GM10266 (cell line): ENCODE measurements at regions not wholly inside any gene's neighbourhood (a gene's known extent, or its start where the extent isn't known, plus 50 kb on each side); places are given as distances from the start of the nearest gene placed in this dataset.
"Not testable (repeated sequence)": the region's sequence is repeated elsewhere in the genome, so short reads cannot be mapped to it uniquely, and the experiment has no call there.

Experiments used
- DNase-seq: peaks from one replicate; pipeline ENCODE4 v3.0.0; 2012; ENCODE audit errors: extremely low spot score
- CTCF ChIP-seq: IDR thresholded peaks from 2 replicates; pipeline ENCODE4 v1.5.1; 2012; ENCODE audit warnings: mild to moderate bottlenecking, low read depth; ENCODE audit not compliant: control insufficient read depth, insufficient read depth; ENCODE audit errors: missing control alignments

DNA sequence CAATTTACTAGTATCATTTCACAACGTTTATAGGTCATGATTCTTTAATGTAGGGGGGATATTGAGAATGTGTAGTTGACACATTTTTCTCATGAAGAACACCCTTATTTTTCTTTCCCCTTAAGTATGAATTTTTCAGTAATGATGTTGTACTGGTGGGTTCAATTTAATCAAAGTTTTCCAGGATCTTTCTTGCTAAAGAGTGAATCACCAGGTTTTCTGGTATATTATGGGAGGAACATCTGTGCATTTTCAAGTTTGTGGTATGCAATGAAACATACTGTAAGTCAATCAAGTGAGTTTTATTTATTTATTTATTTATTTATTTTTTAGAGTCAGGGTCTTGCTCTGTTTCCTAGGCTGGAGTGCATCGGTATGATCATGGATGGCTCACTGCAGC is 221.2 kb upstream of the PTGFR start:
- no peak for TF ChIP-seq CTCF
- no peak for DNase-seq

- not testable (repeated sequence) for DNase-seq
These were observed 219.4 kb upstream of the PTGFR start for GRCh38 chr1:78271423-78271822.

GRCh38 chr1:78274814-78275213 is 216.0 kb upstream of the PTGFR start:
- TF ChIP-seq CTCF: no peak

DNA sequence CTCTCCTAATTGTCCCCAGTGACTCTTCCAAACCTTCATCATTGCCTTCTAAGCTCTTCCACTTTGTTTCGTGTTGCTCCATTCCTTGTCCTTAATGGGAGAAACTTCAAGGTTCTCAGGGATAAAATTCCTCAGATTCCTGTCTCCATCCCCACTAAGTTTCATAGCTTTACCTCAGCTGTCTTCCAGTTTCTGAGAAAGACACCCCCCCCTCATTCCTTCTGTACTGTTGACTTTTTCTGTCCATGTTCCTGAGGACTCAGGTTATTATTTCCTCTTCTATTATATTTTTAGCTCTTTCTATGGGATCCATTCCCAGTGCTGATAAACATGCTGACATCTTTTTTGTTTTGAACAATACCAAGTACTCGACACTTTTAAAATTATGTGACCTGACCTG is 215.3 kb upstream of the PTGFR start:
- TF ChIP-seq CTCF: no peak
- DNase-seq: no peak

More at GRCh38 chr1:78274814-78275213, 216.0 kb upstream of the PTGFR start:
- no peak for DNase-seq

GRCh38 chr1:78275906-78276685 is 214.7 kb upstream of the PTGFR start:
- no peak for TF ChIP-seq CTCF
- no peak for DNase-seq

DNA sequence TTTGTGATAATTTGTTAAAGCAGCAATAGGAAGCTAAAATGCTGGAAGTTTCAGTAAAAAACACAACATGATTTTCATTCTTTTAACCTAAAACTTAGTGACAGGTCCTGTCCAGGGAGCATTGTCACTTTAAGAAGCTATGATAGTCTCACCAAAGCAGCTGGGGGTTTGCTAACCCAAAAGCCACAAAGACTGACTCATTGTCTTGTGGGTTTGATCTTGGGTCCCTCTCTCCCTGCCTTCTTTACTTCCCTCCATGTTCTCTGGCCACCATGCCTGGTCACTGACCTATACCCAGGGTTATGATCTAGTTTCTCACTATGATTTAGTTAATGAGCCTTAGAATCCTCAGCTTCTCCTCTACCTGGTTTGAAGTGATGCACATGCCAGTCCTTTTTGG is 213.5 kb upstream of the PTGFR start:
- TF ChIP-seq CTCF: no peak
- no peak for DNase-seq

GRCh38 chr1:78279051-78279450 is 211.7 kb upstream of the PTGFR start:
- no peak for TF ChIP-seq CTCF
- no peak for DNase-seq

DNA sequence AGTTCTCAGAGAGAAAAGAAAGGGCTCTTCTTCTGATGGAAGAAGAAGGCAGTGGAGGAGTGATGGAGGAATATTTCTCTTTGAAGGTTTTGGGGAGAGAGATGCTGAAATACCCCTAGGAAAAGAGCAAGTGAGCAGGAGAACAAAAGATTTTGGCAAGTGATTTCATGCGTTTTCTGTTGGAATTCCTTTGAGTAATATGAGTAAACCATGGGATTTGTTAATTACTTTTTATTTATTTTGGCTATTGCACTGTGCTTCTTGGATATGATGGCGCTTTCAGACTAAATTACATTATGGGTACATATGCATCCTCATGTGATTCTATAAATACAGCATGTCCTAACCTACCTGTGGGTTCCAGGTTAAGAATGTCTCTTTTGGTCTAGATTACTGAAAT is 210.1 kb upstream of the PTGFR start:
- no peak for DNase-seq
- TF ChIP-seq CTCF: no peak
